Inflammatory macrophage treated with lipopolysaccharide for 1 hour (primary cell): ENCODE measurements at regions not wholly inside any gene's neighbourhood (a gene's known extent, or its start where the extent isn't known, plus 50 kb on each side); places are given as distances from the start of the nearest gene placed in this dataset.

Experiments
- DNase-seq, 2 donors: peaks; one replicate each; pipeline ENCODE4 v3.0.0-alpha.2; 2020 to 2022

DNA sequence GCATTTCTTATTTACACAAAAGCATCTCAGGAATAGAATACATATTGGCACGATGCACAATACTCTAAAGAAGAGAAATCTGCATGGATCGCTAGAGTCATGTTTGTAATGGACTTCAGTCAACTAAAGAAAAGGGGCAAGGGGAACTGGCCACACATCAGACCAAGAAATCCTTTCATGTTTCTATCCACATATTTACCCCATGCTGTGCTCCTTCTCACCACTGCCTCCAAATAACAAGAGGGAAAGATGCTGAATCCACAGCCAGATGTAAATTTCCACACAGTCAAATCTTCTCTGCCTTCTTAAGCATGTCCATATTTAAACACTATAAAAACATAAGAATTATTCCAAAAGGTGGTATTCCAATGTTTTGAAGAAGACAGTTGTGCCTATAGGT is 67.6 kb downstream of the COX18 start:
- no peak for DNase-seq

- no peak for DNase-seq
These were observed 72.1 kb downstream of the COX18 start for GRCh38 chr4:72997409-72997808.

GRCh38 chr4:72994670-72995069 is 74.8 kb downstream of the COX18 start:
- DNase-seq = no peak

DNA sequence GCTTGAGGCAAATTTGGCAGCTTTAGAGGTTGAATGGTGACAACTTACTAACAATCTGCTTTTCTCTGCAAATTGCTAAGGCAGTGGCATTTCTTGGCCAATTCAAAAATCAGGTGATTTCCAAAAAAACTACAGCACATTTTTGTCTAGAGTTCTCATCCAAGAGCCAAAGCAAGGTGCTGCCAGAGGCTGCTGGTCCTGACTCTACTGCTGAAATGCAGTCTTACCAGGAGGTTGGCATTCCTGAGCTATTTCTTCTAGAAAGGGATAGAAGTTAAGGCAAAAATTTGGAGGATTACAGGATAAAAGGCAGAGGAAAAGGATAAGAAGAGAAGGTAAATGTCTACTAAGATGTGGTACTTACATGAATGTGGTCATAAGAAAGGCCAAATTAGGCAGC is 75.6 kb downstream of the COX18 start:
- no peak for DNase-seq

DNA sequence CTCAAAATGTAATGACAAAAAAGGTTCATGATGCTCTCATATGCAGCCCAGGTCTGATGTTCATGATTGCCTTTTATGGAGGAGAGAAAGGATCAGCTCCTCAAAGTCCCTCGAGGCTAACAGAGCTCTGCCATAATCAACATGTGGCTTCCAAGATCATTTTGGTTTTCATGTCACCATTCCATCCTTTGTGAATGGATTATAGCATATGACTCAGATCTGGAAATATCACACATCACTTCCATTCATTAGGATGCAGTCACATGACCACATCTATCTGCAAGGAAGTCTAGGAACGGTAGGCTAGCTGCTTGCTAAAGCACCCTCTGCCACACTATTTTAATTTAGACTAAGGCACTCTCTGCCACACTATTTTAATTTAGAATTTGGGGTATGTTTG is 77.6 kb downstream of the COX18 start:
- DNase-seq = no peak

DNA sequence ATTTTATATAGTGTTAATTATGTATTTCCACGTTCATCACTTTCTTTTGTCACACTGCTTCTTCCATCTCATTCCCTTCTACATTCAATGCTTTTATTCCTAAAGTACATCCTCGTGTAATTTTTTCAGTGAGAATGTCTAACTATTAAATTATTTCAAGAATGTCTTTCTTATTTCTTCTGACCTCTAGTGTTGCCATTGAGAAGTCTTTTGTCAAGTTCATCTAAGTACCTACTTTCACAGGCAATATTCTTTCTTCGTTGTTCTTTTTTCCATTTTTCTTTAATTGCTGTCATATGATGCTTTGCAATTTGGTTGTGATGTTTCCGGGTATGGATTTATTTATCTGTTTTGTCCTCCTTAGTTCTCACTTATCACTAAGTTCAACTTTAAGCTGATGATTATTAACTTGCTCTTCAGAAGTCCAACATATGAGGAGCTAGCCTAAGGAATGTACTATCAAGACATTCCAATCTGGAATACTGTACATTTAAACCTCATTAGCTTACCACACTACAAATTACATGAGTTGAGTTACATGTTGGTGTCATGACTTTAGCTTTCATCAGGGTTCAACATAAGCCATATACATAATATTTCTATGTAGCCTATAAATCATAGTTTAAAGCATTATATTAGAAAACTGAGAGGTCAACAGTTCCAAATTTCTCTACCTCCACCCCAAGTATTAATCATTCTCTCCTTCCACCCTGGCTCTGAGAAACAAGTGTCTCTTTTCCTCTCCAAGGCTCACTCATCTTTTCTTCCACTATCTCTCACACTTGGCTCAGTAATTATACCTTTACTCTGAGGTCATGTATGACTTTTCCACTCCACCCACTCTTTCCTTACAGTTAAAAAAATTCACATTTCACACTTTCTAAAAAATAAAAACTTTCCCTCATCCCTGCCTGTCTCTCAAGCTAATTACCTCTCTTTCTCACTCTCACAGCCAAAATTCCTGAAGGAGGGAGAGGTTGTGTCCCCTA is 81.5 kb downstream of the COX18 start:
- no peak for DNase-seq

- no peak for DNase-seq
These were observed 85.2 kb downstream of the COX18 start for GRCh38 chr4:72984351-72984750.

DNA sequence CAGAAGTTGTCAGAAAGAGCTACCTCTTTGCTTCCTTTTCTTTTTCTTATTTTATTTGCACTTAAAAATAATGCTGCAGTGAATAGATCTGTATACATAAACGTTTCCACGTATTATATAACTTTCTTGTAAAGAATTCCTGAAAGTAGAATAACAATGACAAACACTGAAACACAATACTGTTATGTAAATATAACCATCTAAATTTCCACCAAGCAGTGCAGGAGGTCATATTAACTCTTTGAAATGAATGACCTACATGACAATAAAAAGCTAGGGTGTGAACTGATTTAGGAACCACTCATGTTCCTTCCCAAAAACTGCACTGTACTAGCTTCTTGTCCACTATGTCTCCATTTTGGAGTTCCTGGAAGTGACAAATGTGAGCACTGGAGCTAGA is 85.8 kb downstream of the COX18 start:
- no peak for DNase-seq

GRCh38 chr4:72977936-72978485 is 91.5 kb downstream of the COX18 start:
- DNase-seq = no peak

- DNase-seq = no peak
These were observed 94.1 kb downstream of the COX18 start for GRCh38 chr4:72975488-72975784.

- no peak for DNase-seq
These were observed 94.6 kb downstream of the COX18 start for GRCh38 chr4:72974694-72975487.

- no peak for DNase-seq
These were observed 97.9 kb downstream of the COX18 start for GRCh38 chr4:72971572-72971971.

- no peak for DNase-seq
These were observed 98.8 kb downstream of the COX18 start for GRCh38 chr4:72970756-72971155.

GRCh38 chr4:72969976-72970375 is 99.5 kb downstream of the COX18 start:
- DNase-seq = no peak

DNA sequence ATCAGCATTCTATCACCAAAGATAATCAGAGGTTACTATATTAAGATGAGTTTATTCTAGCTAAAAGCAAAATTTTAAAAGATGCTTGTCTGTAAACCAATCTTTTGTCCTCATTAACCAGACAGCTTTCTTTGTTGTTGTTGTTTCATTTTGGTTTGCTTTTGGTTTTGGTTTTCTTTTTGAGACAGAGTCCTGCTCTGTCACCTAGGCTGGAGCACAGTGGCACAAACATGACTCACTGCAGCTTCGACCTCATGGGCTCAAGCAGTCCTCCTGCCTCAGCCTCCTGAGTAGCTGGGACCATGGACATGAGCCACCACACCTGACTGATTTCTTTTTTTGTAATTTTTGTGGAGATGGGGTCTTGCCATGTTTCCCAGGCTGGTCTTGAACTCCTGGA is 102.9 kb downstream of the COX18 start:
- DNase-seq = no peak

- no peak for DNase-seq
These were observed 110.1 kb downstream of the COX18 start for GRCh38 chr4:72959411-72959810.

DNA sequence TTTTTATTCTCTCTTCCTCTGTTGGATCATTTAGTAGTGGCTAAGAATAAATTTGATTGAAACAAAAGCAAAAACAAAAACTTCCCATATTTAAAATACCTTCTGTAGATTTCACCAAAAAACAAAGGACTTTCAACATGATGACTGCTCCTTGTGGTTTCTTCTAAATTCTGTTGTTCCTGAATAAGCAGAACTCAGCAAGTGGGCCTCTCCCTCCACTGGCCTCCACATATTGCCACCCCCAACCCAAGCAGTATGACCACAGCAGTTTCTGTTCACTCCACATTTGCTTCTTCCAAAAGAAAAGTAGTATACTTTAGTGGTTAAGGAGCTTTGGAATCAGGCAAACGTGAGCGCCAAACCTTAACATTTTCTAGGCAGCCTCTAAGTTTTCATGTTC is 114.7 kb downstream of the COX18 start:
- no peak for DNase-seq

DNA sequence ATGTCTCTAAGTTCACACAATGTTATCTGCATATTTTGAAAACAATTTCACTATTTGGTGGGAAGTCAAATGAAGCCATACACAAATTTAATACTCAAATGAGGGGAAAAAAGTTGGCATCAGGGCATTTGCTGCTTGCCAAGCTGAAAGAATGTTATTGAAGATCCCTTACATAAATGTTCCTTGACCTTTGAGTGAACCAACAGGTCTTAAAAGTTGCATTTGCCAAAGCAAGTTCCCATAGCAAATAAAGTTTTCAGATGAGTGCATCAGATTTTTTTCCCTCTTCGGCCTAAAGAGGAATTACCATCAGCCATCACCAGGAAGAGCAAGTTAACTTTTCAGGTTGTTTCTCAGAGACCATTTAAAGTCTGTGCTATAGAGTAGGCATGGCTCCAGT is 115.9 kb downstream of the COX18 start:
- DNase-seq = no peak

- no peak for DNase-seq
These were observed 117.9 kb downstream of the COX18 start for GRCh38 chr4:72951628-72952027.

GRCh38 chr4:72951147-72951546 is 118.4 kb downstream of the COX18 start:
- no peak for DNase-seq

GRCh38 chr4:72948080-72948479 is 121.4 kb downstream of the COX18 start:
- DNase-seq = no peak

GRCh38 chr4:72945719-72946336 is 123.7 kb downstream of the COX18 start:
- no peak for DNase-seq

DNA sequence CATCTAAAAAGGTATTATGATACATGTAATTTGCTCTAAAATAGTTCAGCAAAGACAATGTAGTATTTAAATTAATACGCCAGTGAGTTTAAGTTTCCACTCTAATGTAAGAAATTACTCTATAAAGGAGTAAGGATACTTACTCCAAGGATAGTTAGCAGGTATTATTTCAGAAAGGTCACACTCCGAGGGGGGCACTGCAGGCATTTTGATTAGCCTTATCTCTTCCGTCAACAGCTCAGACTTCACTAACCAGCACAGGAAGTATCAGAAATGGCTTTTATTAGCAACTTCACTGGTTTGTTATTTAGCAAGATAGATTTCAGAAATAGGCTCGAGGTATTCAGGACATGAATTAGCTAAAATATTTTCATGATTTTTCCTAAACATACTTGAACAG is 127.0 kb downstream of the COX18 start:
- DNase-seq = no peak
